PC-3 (cell line): ENCODE measurements at regions not wholly inside any gene's neighbourhood (a gene's known extent, or its start where the extent isn't known, plus 50 kb on each side); places are given as distances from the start of the nearest gene placed in this dataset.

Experiments
- EZH2 ChIP-seq: fragments of 300-600 bp; sonication (generic); IDR thresholded peaks from one replicate; pipeline ENCODE4 v1.6.1; 2017; ENCODE audit warnings: antibody characterized with exemption, mild to moderate bottlenecking, low read length; ENCODE audit not compliant: unreplicated experiment
- EZH2phosphoT487 ChIP-seq: fragments of 300-600 bp; sonication (generic); IDR thresholded peaks from 2 replicates; pipeline ENCODE4 v1.6.1; 2018; ENCODE audit warnings: mild to moderate bottlenecking, antibody characterized with exemption, low read length, borderline replicate concordance
- TF ChIP-seq, protein P1 (sequence below): fragments of 300-600 bp; sonication (generic); conservative IDR thresholded peaks from 2 replicates; pipeline ENCODE4 v1.5.1; 2017; ENCODE audit warnings: antibody characterized with exemption, low read depth, mild to moderate bottlenecking, low read length

GRCh38 chr5:135740475-135740874 is 94.0 kb upstream of the SLC25A48 start:
- TF ChIP-seq, protein P1, sequence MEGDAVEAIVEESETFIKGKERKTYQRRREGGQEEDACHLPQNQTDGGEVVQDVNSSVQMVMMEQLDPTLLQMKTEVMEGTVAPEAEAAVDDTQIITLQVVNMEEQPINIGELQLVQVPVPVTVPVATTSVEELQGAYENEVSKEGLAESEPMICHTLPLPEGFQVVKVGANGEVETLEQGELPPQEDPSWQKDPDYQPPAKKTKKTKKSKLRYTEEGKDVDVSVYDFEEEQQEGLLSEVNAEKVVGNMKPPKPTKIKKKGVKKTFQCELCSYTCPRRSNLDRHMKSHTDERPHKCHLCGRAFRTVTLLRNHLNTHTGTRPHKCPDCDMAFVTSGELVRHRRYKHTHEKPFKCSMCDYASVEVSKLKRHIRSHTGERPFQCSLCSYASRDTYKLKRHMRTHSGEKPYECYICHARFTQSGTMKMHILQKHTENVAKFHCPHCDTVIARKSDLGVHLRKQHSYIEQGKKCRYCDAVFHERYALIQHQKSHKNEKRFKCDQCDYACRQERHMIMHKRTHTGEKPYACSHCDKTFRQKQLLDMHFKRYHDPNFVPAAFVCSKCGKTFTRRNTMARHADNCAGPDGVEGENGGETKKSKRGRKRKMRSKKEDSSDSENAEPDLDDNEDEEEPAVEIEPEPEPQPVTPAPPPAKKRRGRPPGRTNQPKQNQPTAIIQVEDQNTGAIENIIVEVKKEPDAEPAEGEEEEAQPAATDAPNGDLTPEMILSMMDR, result no peak
- TF ChIP-seq EZH2 (no peak), EZH2phosphoT487 (no peak)
